NCI-H1436 (cell line): ENCODE measurements at regions not wholly inside any gene's neighbourhood (a gene's known extent, or its start where the extent isn't known, plus 50 kb on each side); places are given as distances from the start of the nearest gene placed in this dataset.

ENCODE experiments used
- DNase-seq: peaks from one replicate; lab custom pipeline; 2025; lab: John Stamatoyannopoulos, UW

GRCh38 chr9:3161912-3162311 is 318.0 kb upstream of the PUM3 start:
- no peak for DNase-seq

DNA sequence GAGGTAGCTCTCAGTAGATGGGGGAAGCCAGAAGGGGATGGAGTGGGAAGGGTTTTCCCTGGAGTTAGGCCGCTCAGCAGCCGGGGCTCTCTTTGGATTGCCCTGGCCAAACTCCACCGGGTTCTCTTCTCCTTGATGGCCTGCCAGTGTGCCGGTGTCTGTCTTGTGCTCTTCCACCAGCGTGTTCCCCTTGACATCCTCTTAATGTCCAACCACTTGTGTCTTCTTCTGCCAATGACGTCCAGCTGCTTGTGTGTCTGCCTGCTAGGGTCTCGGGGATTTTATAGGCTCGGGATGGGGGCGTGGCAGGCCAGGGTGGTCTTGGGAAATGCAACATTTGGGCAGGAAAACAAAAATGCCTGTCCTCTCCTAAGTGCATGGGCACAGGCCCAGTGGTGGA is 313.1 kb upstream of the PUM3 start:
- DNase-seq, result no peak

GRCh38 chr9:3151672-3152576 is 308.0 kb upstream of the PUM3 start:
- DNase-seq, result no peak

DNA sequence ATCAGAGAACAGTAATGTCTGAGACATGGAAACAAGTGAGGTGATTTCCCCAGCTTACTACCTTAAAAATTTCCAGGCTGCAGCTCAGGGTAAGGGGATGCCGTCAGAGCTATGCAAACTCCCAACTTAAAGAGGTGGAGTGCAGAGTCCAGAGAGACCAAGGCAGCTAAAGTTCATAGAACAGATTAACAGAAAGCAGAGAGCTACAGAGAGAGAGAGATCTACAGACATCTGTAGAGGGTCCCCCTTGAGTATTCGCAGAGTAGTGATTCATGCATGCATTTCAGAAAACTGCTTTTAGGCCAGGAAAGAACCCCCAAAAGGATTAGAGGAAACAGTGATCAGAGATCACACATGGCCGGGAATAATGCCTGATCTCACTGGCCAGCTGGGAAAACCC is 306.2 kb upstream of the PUM3 start:
- no peak for DNase-seq

DNA sequence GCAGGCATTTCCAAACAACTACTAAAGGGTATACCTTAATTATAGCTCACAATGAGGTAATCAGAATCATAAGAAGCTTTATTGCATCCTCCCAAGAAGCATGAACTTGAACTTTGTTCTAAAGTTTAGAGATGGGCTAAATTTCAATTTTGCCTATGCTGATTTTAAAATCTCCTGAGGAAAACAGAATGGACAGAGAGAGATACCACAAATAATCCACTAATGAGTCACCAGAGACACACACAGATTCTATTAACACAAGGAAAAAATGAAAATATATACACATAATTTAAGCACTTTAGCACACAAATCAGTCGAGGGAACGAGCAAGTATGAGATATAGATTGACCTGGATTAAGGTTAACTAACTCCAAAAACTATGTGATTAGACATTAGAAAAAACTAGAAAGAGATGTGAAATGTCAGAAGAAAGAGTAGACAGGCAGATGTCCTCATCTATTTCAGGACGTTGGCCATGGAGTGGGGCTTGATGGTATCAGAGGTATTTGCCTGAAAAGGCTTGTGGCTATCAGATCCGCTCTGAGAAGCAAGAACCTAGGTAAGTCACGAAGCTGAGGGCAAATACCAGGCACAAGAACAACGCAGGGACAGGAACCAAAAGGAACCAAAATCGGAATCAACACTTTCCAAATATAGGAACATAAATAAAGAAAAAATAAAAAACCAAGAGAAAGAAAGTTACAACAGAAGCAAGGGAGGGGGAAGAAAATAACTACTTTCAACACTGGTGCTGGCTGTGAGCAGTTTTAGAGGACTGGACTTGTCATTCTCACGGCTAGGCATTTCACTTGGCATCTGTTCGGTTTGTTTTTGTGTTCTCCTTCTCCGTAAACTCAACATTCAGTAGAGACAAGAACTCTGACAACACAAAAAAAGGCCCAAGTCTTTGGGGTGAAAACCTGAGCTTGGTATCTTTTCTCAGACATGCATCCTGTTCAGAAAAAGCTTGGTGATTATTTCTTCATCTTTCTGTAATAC is 294.6 kb upstream of the PUM3 start:
- DNase-seq, result no peak

GRCh38 chr9:3137347-3137695 is 293.4 kb upstream of the PUM3 start:
- DNase-seq, result no peak

- DNase-seq, result no peak
Measured at GRCh38 chr9:3136686-3137346, 292.9 kb upstream of the PUM3 start.

DNA sequence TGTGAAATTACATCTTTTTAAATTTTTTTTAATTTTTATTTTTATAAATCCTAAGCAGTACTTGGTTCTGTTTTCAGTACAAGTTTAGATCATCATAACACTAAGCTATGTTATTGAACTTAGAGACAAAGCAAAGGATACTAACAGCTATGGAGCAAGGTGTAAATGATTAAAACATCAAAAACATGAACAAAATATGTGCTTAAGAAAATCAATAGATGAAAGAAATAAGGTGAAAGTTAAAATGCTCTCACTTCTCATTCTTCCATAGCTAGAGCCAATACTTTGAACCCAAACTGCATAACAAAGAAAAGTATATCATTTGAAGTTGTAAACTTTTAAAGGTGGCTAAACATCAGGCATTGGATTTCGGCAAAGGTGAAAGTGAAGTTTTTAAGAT is 292.3 kb upstream of the PUM3 start:
- DNase-seq, result no peak

DNA sequence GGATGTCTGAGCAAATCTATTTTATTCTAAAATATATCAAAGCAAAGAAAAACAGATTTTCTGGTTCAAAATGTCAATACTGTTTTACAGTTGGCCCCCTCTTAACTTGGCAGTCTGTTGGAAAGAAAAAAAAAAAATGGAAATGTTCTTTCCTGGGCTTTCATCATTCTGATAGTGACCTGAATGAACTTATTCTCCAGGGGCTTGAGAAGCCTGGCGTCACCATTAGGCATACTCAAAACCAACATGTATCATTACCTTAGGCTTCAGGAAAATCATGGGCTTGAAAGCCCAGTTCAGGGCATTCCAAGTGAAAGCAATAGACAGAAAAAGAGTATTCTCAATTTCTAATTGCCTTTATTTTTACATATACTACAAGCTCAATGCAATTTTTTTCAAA is 283.7 kb upstream of the PUM3 start:
- DNase-seq, result no peak

GRCh38 chr9:3125602-3126405 is 281.9 kb upstream of the PUM3 start:
- no peak for DNase-seq

- DNase-seq, result no peak
Measured at GRCh38 chr9:3124001-3124400, 280.1 kb upstream of the PUM3 start.

GRCh38 chr9:3118081-3118480 is 274.2 kb upstream of the PUM3 start:
- no peak for DNase-seq

DNA sequence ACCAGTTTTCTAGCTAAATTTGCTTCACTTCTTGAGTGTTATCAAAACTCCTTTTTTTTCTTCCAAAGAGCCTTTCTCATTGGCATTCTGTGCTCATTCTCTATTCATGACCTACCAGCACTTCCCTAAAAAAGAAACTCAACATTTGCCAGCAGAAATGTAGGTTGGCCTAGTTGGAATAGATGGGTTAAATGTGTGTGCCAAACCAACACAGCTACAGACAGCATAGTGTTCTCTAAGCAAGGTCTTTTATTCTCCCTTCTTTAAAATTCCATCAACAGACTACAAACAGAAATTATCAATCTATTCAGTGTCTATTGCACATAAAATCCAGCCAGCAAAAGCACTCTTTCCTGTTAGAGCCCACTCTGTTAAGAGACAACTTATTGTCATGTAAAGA is 255.8 kb upstream of the PUM3 start:
- DNase-seq, result no peak

GRCh38 chr9:3088219-3088618 is 244.3 kb upstream of the PUM3 start:
- DNase-seq, result peak; percentile 6

GRCh38 chr9:3087697-3088096 is 243.8 kb upstream of the PUM3 start:
- no peak for DNase-seq

- no peak for DNase-seq
Measured at GRCh38 chr9:3080951-3081350, 237.1 kb upstream of the PUM3 start.

DNA sequence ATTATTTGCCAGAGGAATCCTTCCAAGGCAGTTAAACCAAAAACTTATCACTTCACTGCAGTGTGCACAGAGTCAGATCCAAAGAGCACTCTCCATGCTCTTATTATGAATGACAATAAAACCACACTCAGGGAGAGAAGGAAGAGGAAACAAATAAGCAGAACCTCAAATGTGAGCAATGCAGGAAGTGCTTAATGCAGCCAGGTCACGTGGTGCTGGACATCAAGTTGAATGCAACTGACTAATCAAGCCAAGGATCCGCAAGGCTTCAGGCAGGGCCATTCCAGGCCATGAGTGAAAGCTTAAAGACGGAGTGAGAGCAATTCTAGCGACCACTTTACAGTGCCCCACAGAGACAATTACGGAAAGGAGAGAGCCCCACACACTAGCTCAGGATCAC is 230.4 kb upstream of the PUM3 start:
- DNase-seq, result no peak

- DNase-seq, result no peak
Measured at GRCh38 chr9:3066591-3066990, 222.7 kb upstream of the PUM3 start.

DNA sequence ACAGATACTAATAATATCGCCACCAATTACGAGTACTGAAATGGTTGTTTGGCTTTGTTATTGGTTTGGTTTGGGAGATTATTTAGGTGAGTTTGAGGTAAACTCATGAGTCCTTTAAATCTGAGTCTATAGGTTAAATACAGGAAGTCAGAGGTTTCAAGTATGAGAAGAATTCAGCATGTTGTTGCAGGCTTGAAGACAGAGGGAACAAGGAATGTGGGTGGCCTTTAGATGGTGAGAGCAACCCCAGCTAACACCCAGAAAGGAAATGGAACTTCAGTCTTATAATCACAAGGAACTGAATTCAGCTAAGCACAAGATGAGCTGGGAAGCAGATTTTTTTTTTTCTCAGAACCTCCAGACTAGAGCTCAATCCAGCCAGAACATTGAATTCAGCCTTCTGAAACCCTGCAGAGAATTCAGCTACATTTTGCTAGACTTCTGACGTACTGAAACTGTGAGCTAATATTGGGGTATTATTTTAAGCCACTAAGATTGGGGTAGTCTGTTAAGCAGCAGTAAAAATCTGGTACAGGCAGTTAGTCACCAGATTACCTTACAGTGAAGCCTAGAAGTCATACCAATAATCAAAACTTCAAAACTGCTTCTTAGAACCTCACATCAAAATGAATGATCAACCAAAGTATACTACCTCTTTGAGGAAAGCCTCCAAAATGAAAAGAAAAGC is 216.0 kb upstream of the PUM3 start:
- DNase-seq, result no peak

DNA sequence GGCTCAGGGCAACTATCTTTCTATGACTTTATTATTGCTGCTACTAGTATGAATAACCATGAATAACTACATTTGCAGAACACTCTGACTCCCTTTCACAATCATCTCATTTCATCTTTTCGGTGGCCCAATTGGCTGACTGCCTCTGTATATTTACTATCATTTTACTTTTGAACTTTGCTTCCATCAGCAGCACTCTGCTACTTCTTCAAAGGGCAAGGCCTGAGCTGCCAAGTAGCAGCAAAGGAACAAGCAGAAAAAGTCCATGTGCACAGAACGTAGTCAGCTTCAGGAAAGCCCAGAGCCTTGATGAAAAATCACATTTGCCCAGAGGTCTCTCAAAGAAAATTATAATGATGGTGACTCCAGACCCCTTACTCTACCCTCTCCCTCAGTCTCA is 214.5 kb upstream of the PUM3 start:
- DNase-seq, result no peak

DNA sequence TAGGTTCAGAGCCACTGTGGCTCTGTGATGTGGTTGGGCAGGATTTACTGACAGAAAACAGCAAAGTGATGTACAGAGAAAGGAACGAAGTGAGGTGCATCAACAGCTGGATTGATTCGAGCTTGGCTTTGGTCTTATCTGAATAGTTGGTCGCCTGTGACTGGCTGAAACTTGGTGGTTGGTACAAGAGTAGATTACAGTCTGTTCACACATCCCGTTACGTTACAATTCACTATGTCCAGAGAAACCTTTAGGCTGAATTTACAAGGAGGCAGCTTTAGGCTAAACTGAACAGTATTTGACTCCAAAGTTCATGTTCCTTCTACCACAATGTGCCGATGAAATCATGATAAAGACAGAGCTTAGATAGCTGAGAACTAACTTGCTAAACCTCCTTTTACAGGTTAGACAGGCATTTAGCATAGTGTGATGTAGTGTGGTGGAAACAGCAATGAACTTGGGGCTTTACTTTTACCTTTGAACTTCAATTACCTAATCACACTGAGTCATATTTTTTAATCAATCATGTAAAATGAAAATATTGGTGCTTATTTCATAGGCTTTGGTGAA is 210.2 kb upstream of the PUM3 start:
- DNase-seq, result no peak
